Activated T-helper 2 cell treated with anti-CD3 and anti-CD28 coated beads, Interferon-gamma antibody, Interleukin-2, Interleukin-4, amounts not matched to agents 10 μg/mL and 5 μg/mL and 100 μg/mL, durations not matched to agents 14 hours and 24 hours and 36 hours (primary cell): ENCODE measurements at regions not wholly inside any gene's neighbourhood (a gene's known extent, or its start where the extent isn't known, plus 50 kb on each side); places are given as distances from the start of the nearest gene placed in this dataset.
"Not testable (repeated sequence)": the region's sequence is repeated elsewhere in the genome, so short reads cannot be mapped to it uniquely, and the experiment has no call there.

Source experiments
- DNase-seq: peaks from one replicate; pipeline ENCODE4 v3.0.0; 2021; ENCODE audit warnings: low spot score
- H3K27ac Mint-ChIP-seq: one replicate; pipeline ENCODE4 v1.8.0; 2021; ENCODE audit warnings: mixed read lengths
- H3K27me3 Mint-ChIP-seq: one replicate; pipeline ENCODE4 v1.8.0; 2021; ENCODE audit warnings: low read depth, mixed read lengths
- H3K36me3 Mint-ChIP-seq: one replicate; pipeline ENCODE4 v1.8.0; 2021; ENCODE audit warnings: low read depth, mixed read lengths
- H3K4me1 Mint-ChIP-seq: one replicate; pipeline ENCODE4 v1.8.0; 2021; ENCODE audit warnings: low read depth, mixed read lengths
- H3K4me3 Mint-ChIP-seq: one replicate; pipeline ENCODE4 v1.8.0; 2021; ENCODE audit warnings: low read depth, mild to moderate bottlenecking, moderate library complexity, mixed read lengths
- H3K9me3 Mint-ChIP-seq: one replicate; pipeline ENCODE4 v1.8.0; 2021; ENCODE audit warnings: mixed read lengths
- intact Hi-C: fragments of 100-400 bp; cut with micrococcal nuclease; formaldehyde crosslinking; loops from one replicate; pipeline ENCODE4 v1.15.1; 2023

DNA sequence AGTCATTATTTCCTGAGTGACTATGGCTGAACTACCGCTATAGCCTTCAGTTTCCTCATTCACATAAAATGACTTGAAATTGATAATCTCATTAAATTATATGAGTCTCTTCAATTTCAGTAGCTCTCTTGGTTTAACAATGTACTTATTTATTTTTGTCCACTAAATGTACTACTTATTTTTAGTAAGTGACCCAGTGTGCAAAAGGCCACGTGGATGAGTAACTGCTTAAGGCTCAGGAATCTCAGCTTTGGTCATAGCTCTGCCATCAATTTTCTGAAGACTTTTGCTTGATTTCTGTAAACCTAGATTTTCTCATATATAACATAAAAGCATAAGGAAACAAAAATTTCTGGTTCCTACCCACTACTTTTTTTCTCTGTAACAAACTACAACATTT, 1132.9 kb upstream of the CDH8 start:
- no peak overlapping the region for H3K4me3 Mint-ChIP-seq
- intact Hi-C loops, result no loop called here
- no peak for DNase-seq
- no peaks in the 10 kb centered on the region for H3K36me3 Mint-ChIP-seq
- no peak overlapping the region for H3K27ac Mint-ChIP-seq
- no peaks in the 10 kb centered on the region for H3K4me1 Mint-ChIP-seq
- H3K9me3 Mint-ChIP-seq, result peaks cover 38% of the 10 kb centered on the region
- H3K27me3 Mint-ChIP-seq, result no peaks in the 10 kb centered on the region

DNA sequence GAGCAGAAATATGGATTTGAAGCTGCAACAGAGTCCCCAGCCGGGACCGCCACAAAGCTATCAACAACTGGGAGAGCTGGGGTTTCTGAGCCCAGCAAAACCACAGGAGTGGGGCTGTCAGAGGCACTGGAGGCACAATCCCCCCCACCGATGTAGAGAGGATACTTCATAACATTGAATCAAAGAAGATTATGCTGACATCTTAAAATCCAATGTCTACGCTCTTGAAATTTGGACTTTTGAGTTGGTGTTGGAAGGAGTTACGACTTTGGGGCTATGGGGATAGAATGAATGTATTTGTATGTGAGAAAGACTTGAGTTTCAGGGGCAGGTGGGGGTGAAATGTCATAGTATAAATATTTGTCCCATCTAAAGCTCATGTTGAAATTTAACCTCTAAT, 1121.6 kb upstream of the CDH8 start:
- Mint-ChIP-seq H3K4me1 (no peaks in the 10 kb centered on the region), H3K36me3 (no peaks in the 10 kb centered on the region), H3K4me3 (no peak overlapping the region), H3K27me3 (no peaks in the 10 kb centered on the region), H3K9me3 (peaks cover 60% of the 10 kb centered on the region), H3K27ac (no peak overlapping the region)
- no peak for DNase-seq
- intact Hi-C loops, result no loop called here

DNA sequence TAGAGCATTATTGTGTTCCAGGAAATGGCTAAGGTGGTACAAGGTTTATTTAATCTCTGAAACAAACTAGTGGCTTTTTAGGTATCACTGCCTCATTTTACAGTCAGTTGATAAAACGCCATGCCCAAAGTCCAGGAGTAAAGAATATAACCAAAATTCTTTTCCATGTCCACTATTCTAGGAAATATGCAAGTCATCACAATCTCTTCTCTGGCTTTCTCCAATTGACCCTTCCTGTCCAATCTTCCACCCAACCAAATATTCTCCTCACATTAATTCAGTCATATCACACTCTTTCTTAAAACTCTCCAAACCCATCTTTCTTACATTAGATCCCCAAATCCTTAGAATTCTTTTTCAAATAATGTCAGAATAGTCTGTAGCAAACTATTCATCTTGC, 1110.0 kb upstream of the CDH8 start:
- H3K4me1 Mint-ChIP-seq, result no peaks in the 10 kb centered on the region

DNA sequence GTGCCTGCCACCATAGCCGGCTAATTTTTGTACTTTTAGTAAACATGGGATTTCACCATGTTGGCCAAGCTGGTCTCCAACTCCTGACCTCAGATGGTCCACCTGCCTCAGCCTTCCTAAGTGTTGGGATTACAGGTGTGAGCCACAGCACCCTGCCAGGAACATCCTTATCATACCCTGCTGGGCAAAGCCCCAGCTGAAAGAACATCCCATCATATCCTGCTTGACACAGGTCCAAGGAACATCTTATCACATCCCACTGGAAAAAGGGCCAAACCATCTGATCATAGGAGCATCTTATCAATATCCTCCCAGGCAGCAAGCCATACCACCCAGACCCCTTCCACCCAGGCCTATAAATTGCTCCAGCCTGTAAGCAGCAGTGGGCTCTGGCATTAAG, 1109.2 kb upstream of the CDH8 start:
- no peaks in the 10 kb centered on the region for H3K27me3 Mint-ChIP-seq
- no peaks in the 10 kb centered on the region for H3K4me1 Mint-ChIP-seq
- H3K9me3 Mint-ChIP-seq, result peaks cover 42% of the 10 kb centered on the region
- H3K36me3 Mint-ChIP-seq, result no peaks in the 10 kb centered on the region
- intact Hi-C loops, result no loop called here
- H3K27ac Mint-ChIP-seq, result no peak overlapping the region
- no peak overlapping the region for H3K4me3 Mint-ChIP-seq
- no peak for DNase-seq

More for the DNA sequence above, 1110.0 kb upstream of the CDH8 start:
- H3K27ac Mint-ChIP-seq, result no peak overlapping the region
- no peak overlapping the region for H3K4me3 Mint-ChIP-seq
- no peak for DNase-seq
- no peaks in the 10 kb centered on the region for H3K27me3 Mint-ChIP-seq
- intact Hi-C loops, result no loop called here
- H3K9me3 Mint-ChIP-seq, result peaks cover 36% of the 10 kb centered on the region
- H3K36me3 Mint-ChIP-seq, result no peaks in the 10 kb centered on the region

DNA sequence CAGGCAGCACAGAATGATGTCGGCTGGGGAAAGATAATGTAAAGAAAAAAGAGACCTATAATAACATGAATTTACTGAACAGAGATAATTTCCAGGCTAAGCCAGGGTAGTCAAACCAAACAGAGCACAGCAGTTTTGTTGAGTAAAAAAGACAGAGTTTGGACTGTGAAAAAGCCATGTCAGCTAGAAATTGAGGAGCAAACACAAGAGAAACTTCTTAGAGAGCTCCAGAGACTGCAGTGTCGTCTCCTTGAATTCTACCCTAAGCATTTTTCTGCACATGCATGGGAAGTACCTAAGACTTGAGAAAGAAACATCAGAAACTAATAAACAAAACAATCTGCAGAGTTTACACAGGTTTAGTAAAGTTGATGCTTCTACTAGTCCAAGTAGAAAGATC, 1098.8 kb upstream of the CDH8 start:
- Mint-ChIP-seq H3K27me3 (no peaks in the 10 kb centered on the region), H3K4me3 (no peak overlapping the region), H3K27ac (no peak overlapping the region), H3K4me1 (no peaks in the 10 kb centered on the region), H3K9me3 (peaks cover 48% of the 10 kb centered on the region), H3K36me3 (no peaks in the 10 kb centered on the region)
- intact Hi-C loops, result no loop called here
- no peak for DNase-seq

DNA sequence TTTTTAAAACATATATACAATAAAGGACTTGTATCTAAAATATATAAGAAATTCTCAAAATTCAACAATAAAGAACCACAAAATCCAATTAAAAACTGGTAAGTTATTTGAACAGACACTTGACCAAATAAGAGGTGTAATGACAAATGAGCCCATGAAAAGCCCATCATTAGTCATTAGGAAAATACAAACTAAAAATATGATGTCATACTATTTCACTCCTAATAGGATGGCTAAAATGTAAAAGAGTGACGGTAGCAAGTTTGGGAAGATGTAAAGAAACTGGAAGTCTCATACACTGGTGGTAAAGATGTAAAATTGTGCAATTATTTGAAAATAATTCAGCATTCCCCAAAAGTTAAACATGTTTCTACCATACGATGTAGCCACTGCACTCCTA, 1095.3 kb upstream of the CDH8 start:
- Mint-ChIP-seq H3K4me3 (no peak overlapping the region), H3K9me3 (peaks cover 57% of the 10 kb centered on the region), H3K27me3 (no peaks in the 10 kb centered on the region), H3K27ac (no peak overlapping the region), H3K36me3 (no peaks in the 10 kb centered on the region), H3K4me1 (no peaks in the 10 kb centered on the region)
- intact Hi-C loops, result no loop called here
- no peak for DNase-seq

DNA sequence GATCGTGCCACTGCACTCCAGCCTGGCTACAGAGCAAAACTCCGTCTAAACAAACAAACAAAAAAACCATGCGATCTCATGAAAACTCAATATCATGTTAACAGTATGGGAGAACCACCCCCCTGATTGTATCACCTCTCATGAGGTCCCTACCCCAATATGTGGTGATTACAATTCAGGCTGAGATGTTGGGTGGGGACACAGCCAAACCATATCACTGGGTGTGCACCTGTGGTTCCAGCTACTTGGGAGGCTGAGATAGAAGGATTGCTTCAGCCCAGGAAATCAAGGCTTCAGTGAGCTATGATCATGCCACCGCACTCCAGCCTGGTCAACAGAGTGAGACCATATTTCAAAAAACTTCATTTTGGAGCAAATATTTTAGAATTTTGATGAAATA, 1094.7 kb upstream of the CDH8 start:
- H3K36me3 Mint-ChIP-seq, result no peaks in the 10 kb centered on the region
- H3K4me3 Mint-ChIP-seq, result no peak overlapping the region
- intact Hi-C loops, result no loop called here
- no peak overlapping the region for H3K27ac Mint-ChIP-seq
- no peaks in the 10 kb centered on the region for H3K4me1 Mint-ChIP-seq
- no peaks in the 10 kb centered on the region for H3K27me3 Mint-ChIP-seq
- H3K9me3 Mint-ChIP-seq, result peaks cover 58% of the 10 kb centered on the region
- DNase-seq, result no peak

DNA sequence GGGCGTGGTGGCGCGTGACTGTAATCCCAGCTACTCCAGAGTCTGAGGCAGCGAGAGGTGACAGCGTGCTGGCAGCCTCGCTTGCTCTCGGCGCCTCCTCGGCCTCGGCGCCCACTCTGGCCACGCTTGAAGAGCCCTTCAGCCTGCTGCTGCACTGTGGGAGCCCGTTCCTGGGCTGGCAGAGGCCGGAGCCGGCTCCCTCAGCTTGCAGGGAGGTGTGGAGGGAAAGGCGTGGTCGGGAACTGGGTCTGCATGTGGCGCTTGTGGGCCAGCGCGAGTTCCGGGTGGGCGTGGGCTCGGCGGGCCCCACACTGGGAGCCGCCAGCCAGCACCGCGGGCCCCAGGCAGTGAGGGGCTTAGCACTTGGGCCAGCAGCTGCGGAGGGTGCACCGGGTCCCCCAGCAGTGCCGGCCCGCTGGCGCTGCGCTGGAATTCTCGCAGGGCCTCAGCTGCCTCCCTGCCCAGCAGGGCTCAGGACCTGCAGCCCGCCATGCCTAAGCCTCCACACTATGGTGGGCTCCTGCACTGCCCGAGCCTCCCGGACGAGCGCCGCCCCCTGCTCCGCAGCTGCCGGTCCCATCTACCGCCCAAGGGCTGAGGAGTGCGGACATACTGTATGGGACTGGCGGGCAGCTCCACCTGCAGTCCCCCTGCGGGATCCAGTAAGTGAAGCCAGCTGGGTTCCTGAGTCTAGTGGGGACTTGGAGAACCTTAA, 1093.3 kb upstream of the CDH8 start:
- intact Hi-C loops, result no loop called here
- Mint-ChIP-seq H3K4me1 (no peaks in the 10 kb centered on the region), H3K9me3 (peaks cover 47% of the 10 kb centered on the region), H3K27me3 (no peaks in the 10 kb centered on the region), H3K27ac (no peak overlapping the region), H3K36me3 (no peaks in the 10 kb centered on the region), H3K4me3 (no peak overlapping the region)
- DNase-seq, result no peak

DNA sequence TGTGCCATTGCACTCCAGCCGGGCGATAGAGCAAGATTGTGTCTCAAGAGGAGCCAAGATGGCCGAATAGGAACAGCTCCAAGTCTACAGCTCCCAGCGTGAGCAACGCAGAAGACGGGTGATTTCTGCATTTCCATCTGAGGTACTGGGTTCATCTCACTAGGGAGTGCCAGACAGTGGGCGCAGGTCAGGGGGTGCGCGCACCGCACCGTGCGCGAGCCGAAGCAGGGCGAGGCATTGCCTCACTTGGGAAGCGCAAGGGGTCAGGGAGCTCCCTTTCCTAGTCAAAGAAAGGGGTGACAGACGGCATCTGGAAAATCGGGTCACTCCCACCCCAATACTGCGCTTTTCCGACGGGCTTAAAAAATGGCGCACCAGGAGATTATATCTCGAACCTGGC, 1083.7 kb upstream of the CDH8 start:
- H3K4me3 Mint-ChIP-seq, H3K4me1 Mint-ChIP-seq, H3K27ac Mint-ChIP-seq, intact Hi-C loops, H3K36me3 Mint-ChIP-seq, H3K27me3 Mint-ChIP-seq, DNase-seq: not testable (repeated sequence)
- peaks cover 27% of the 10 kb centered on the region for H3K9me3 Mint-ChIP-seq

DNA sequence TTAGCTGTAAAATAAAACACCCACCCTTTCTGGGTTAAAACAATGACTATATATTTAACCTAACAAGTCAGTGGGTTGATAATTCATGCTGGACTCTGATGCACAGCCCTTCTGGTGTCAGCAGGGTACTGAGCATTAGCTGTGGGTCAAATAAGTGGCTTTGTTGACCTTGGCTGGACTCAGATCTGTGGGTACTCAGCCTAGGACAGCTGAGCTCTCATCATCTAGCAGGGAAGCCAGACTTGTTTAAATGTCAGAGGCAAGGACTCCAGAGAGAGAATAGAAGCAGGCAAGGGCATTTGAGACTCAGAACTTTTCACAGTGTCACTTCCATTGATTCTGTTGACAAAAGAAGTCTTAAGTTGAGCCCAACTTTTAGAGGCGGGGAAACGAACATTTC, 1063.8 kb upstream of the CDH8 start:
- Mint-ChIP-seq H3K4me1 (no peaks in the 10 kb centered on the region), H3K9me3 (peaks cover 45% of the 10 kb centered on the region), H3K27me3 (no peaks in the 10 kb centered on the region), H3K4me3 (no peak overlapping the region), H3K36me3 (no peaks in the 10 kb centered on the region), H3K27ac (no peak overlapping the region)
- intact Hi-C loops, result no loop called here
- DNase-seq, result no peak

DNA sequence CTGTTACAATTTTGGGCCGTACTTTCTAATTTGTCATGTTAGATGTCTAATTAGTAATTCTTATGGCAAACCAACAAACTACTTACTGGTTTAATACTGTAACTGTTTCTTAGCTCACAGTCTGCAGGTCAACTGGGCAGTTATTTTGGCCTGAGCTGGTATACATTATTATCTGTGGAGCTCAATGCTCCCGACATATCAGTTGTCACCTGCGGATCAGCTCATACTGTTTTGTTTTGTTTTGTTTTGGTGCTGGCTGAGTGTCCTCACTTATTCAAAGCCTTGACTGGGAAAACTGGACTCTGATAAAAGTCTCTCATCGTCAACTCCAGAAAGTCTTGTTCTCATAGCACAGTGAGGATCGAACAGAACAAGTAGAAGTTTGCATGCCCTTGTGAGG, 1060.6 kb upstream of the CDH8 start:
- H3K4me1 Mint-ChIP-seq, result no peaks in the 10 kb centered on the region
- H3K9me3 Mint-ChIP-seq, result peaks cover 49% of the 10 kb centered on the region
- no peak overlapping the region for H3K27ac Mint-ChIP-seq
- intact Hi-C loops, result no loop called here
- H3K36me3 Mint-ChIP-seq, result no peaks in the 10 kb centered on the region
- no peaks in the 10 kb centered on the region for H3K27me3 Mint-ChIP-seq
- DNase-seq, result no peak
- no peak overlapping the region for H3K4me3 Mint-ChIP-seq

DNA sequence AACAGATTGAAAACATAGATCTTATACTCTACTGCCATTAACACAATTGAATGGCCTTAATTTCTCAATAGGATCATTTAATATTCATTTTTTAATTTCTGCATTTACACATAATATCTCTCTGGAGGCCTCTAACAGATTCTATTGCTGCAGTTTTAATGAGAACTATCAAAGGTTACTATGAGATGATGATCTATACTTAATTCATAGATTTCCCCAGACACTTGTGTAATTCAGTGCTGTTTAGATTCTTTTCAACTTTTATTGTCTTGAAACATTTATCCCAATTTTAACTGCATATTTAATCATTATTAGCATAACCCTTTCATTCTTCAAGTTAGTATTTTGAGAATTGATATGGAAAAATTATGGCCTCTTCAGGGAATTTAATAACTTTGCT, 1056.5 kb upstream of the CDH8 start:
- Mint-ChIP-seq H3K9me3 (peaks cover 67% of the 10 kb centered on the region), H3K4me3 (no peak overlapping the region), H3K36me3 (no peaks in the 10 kb centered on the region), H3K27me3 (no peaks in the 10 kb centered on the region), H3K4me1 (no peaks in the 10 kb centered on the region), H3K27ac (no peak overlapping the region)
- intact Hi-C loops, result no loop called here
- DNase-seq, result no peak

DNA sequence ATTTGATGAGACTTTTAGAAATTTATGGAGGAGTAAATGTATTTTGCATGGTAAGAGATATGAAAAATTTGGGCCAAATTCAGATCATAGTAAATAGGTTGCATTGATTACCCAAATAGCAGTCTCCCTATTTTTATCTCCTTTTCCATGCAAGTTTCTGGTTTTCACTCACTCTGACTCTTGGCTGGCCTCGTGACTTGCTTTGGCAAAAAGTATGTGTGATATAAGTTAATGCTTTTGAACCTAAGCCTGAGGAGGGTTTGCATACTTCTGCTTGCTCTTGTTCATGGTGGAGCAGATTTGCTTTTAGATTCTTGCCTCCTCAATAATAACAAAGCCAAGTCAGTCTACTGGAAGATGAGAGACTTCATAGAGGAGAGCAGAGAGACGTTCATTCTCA, 1045.9 kb upstream of the CDH8 start:
- no peaks in the 10 kb centered on the region for H3K4me1 Mint-ChIP-seq
- H3K36me3 Mint-ChIP-seq, result no peaks in the 10 kb centered on the region
- intact Hi-C loops, result no loop called here
- H3K27me3 Mint-ChIP-seq, result no peaks in the 10 kb centered on the region
- peaks cover 31% of the 10 kb centered on the region for H3K9me3 Mint-ChIP-seq
- H3K4me3 Mint-ChIP-seq, result no peak overlapping the region
- no peak overlapping the region for H3K27ac Mint-ChIP-seq
- no peak for DNase-seq

DNA sequence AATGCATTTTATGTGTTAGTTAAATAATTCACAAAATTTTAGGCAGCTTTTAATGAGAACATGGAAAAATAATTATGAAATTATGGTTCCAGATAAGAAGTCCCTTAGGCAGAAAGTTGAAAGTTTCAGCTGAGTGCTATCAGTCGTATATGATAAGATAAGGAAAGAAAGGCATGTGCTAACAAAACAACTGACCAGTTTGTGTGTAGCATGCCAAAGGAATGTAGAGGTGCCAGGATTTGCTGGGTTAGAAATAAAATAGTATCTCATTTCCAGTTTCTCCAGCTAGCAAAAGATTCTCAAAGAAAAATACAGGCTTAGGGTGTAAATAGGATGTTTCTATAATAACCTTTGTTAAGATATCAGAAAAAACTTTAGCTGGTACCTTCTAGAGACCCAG, 1044.5 kb upstream of the CDH8 start:
- Mint-ChIP-seq H3K4me3 (no peak overlapping the region), H3K4me1 (no peaks in the 10 kb centered on the region), H3K9me3 (peaks cover 37% of the 10 kb centered on the region), H3K36me3 (no peaks in the 10 kb centered on the region), H3K27ac (no peak overlapping the region), H3K27me3 (no peaks in the 10 kb centered on the region)
- intact Hi-C loops, result no loop called here
- DNase-seq, result no peak
